ENCODE measurements at regions not wholly inside any gene's neighbourhood (a gene's known extent, or its start where the extent isn't known, plus 50 kb on each side); places are given as distances from the start of the nearest gene placed in this dataset.

GRCh38 chr13:104650431-104650830 is 1584.2 kb upstream of the SLC10A2 start:
- Mint-ChIP-seq H3K27ac (no peak overlapping the region), H3K9me3 (peaks cover 3% of the 10 kb centered on the region; the same call in 1 of the 3 replicates)
- no peak for TF ChIP-seq CTCF (conservative IDR thresholded peaks at IDR 0.05; ENCODE audit: low read depth in 2 of 2)

GRCh38 chr13:104648291-104648690 is 1582.1 kb upstream of the SLC10A2 start:
- Mint-ChIP-seq H3K4me1 (no peaks in the 10 kb centered on the region), H3K4me3 (no peak overlapping the region), H3K9me3 (no peaks in the 10 kb centered on the region), H3K36me3 (ENCODE audit: low read depth) (no peaks in the 10 kb centered on the region), H3K27me3 (ENCODE audit: insufficient read depth, low read depth, poor library complexity) (no peaks in the 10 kb centered on the region), H3K27ac (no peak overlapping the region)
- Histone ChIP-seq H4K20me1 (replicated peaks; ENCODE audit: insufficient read depth) (no peaks in the 10 kb centered on the region), H3K79me2 (replicated peaks; ENCODE audit: insufficient read depth) (no peaks in the 10 kb centered on the region), H3K4me2 (no peak overlapping the region), H2AFZ (no peak overlapping the region), H3K36me3 (ENCODE audit: insufficient read depth) (no peaks in the 10 kb centered on the region), H3K27ac (ENCODE audit: low read depth) (no peak overlapping the region), H3K27me3 (ENCODE audit: insufficient read depth) (no peaks in the 10 kb centered on the region), H3K9me2 (ENCODE audit: insufficient read depth) (0 out of 2 replicates have a peak, but pooled peaks cover 2% of the 10 kb centered on the region), H3F3A (replicated peaks; ENCODE audit: low read depth) (no peaks in the 10 kb centered on the region), H3K4me1 (ENCODE audit: insufficient read depth) (no peaks in the 10 kb centered on the region), H3K4me3 (no peak overlapping the region)
- DNase-seq (ENCODE audit: low spot score) (no peak), ATAC-seq (no peak)
- TF ChIP-seq JUNB (IDR thresholded peaks at IDR 0.05; ENCODE audit: unreplicated experiment) (no peak), CREB1 (CRISPR knock-in tag; IDR thresholded peaks at IDR 0.05; ENCODE audit: low read depth) (no peak), ZNF331 (CRISPR knock-in tag; IDR thresholded peaks at IDR 0.05; ENCODE audit: low read depth) (no peak), REST (IDR thresholded peaks at IDR 0.05; ENCODE audit: unreplicated experiment) (no peak), CTCF (conservative IDR thresholded peaks at IDR 0.05; ENCODE audit: low read depth in 2 of 2) (no peak), ETS1 (IDR thresholded peaks at IDR 0.05) (no peak), NANOG (IDR thresholded peaks at IDR 0.05; ENCODE audit: borderline replicate concordance) (no peak), EZH2 (IDR thresholded peaks at IDR 0.05; ENCODE audit: low read depth, unreplicated experiment) (no peak), ZNF114 (CRISPR knock-in tag; IDR thresholded peaks at IDR 0.05) (no peak), STAT1 (IDR thresholded peaks at IDR 0.05; ENCODE audit: unreplicated experiment) (no peak), POLR2AphosphoS5 (IDR thresholded peaks at IDR 0.05; ENCODE audit: low read depth) (no peak), EZH2phosphoT487 (IDR thresholded peaks at IDR 0.05; ENCODE audit: unreplicated experiment) (no peak)

More at GRCh38 chr13:104650431-104650830, 1584.2 kb upstream of the SLC10A2 start:
- DNase-seq (ENCODE audit: low spot score) (no peak), ATAC-seq (no peak)
- Histone ChIP-seq H3K79me2 (replicated peaks; ENCODE audit: insufficient read depth) (no peaks in the 10 kb centered on the region), H3K9me2 (ENCODE audit: insufficient read depth) (0 out of 2 replicates have a peak, but pooled peaks cover 4% of the 10 kb centered on the region), H3K4me3 (no peak overlapping the region), H3K4me2 (no peak overlapping the region), H3F3A (replicated peaks; ENCODE audit: low read depth) (no peaks in the 10 kb centered on the region), H4K20me1 (replicated peaks; ENCODE audit: insufficient read depth) (no peaks in the 10 kb centered on the region), H3K4me1 (ENCODE audit: insufficient read depth) (no peaks in the 10 kb centered on the region), H3K27ac (ENCODE audit: low read depth) (no peak overlapping the region), H2AFZ (no peak overlapping the region), H3K36me3 (ENCODE audit: insufficient read depth) (no peaks in the 10 kb centered on the region), H3K27me3 (ENCODE audit: insufficient read depth) (no peaks in the 10 kb centered on the region)
- no peaks in the 10 kb centered on the region for H3K4me1 Mint-ChIP-seq
- no peak overlapping the region for H3K4me3 Mint-ChIP-seq
- no peaks in the 10 kb centered on the region for H3K36me3 Mint-ChIP-seq (ENCODE audit: low read depth)
- H3K27me3 Mint-ChIP-seq (ENCODE audit: insufficient read depth, low read depth, poor library complexity): no peaks in the 10 kb centered on the region

Measured in GM23338 (cell line).